ENCODE measurements at regions not wholly inside any gene's neighbourhood (a gene's known extent, or its start where the extent isn't known, plus 50 kb on each side); places are given as distances from the start of the nearest gene placed in this dataset.

GRCh38 chr10:123521556-123521955 lies 144.6 kb upstream of the GPR26 start:
- WGBS, 3 donors, result 72 to 74% (median 73%) methylated on average over 6 of the region's 6 CpGs
- Histone ChIP-seq H3K27ac (ENCODE audit: low read depth in 1 of 3, low read length in 2 of 3) (no peak overlapping the region), H3K4me1 (ENCODE audit: control insufficient read depth in 3 of 3, insufficient read depth in 2 of 3, low read depth in 1 of 3, low read length in 2 of 3) (no peaks in the 10 kb centered on the region), H3K9me3 (ENCODE audit: control insufficient read depth in 2 of 2, insufficient read depth in 1 of 2, low read depth in 1 of 2, low read length in 1 of 2) (no peaks in the 10 kb centered on the region), H3K36me3 (ENCODE audit: control insufficient read depth in 3 of 3, insufficient read depth in 2 of 3, low read depth in 1 of 3, low read length in 3 of 3) (no peaks in the 10 kb centered on the region), H3K4me3 (ENCODE audit: low read depth in 1 of 3, low read length in 3 of 3) (no peak overlapping the region), H3K27me3 (ENCODE audit: control insufficient read depth in 3 of 3, insufficient read depth in 3 of 3, low read length in 3 of 3) (no peaks in the 10 kb centered on the region)
- DNase-seq (no peak), FAIRE-seq (no peak)

GRCh38 chr10:123522702-123523312 lies 143.3 kb upstream of the GPR26 start:
- H3K27ac ChIP-seq (ENCODE audit: low read depth in 1 of 3, low read length in 2 of 3), result no peak overlapping the region
- H3K36me3 ChIP-seq (ENCODE audit: control insufficient read depth in 3 of 3, insufficient read depth in 2 of 3, low read depth in 1 of 3, low read length in 3 of 3), result no peaks in the 10 kb centered on the region
- DNase-seq, result no peak
- FAIRE-seq, result no peak
- no peaks in the 10 kb centered on the region for H3K9me3 ChIP-seq (ENCODE audit: control insufficient read depth in 2 of 2, insufficient read depth in 1 of 2, low read depth in 1 of 2, low read length in 1 of 2)
- no peaks in the 10 kb centered on the region for H3K27me3 ChIP-seq (ENCODE audit: control insufficient read depth in 3 of 3, insufficient read depth in 3 of 3, low read length in 3 of 3)
- WGBS, 3 donors, result 66 to 75% (median 68%) methylated on average over 10 of the region's 10 CpGs
- no peaks in the 10 kb centered on the region for H3K4me1 ChIP-seq (ENCODE audit: control insufficient read depth in 3 of 3, insufficient read depth in 2 of 3, low read depth in 1 of 3, low read length in 2 of 3)
- H3K4me3 ChIP-seq (ENCODE audit: low read depth in 1 of 3, low read length in 3 of 3), result no peak overlapping the region

GRCh38 chr10:123523833-123524232 lies 142.3 kb upstream of the GPR26 start:
- FAIRE-seq (no peak), DNase-seq (no peak)
- Histone ChIP-seq H3K4me3 (ENCODE audit: low read depth in 1 of 3, low read length in 3 of 3) (no peak overlapping the region), H3K36me3 (ENCODE audit: control insufficient read depth in 3 of 3, insufficient read depth in 2 of 3, low read depth in 1 of 3, low read length in 3 of 3) (no peaks in the 10 kb centered on the region), H3K27me3 (ENCODE audit: control insufficient read depth in 3 of 3, insufficient read depth in 3 of 3, low read length in 3 of 3) (no peaks in the 10 kb centered on the region), H3K9me3 (ENCODE audit: control insufficient read depth in 2 of 2, insufficient read depth in 1 of 2, low read depth in 1 of 2, low read length in 1 of 2) (no peaks in the 10 kb centered on the region), H3K4me1 (ENCODE audit: control insufficient read depth in 3 of 3, insufficient read depth in 2 of 3, low read depth in 1 of 3, low read length in 2 of 3) (no peaks in the 10 kb centered on the region), H3K27ac (ENCODE audit: low read depth in 1 of 3, low read length in 2 of 3) (no peak overlapping the region)
- WGBS, 3 donors, result 77 to 86% (median 81%) methylated on average over 3 of the region's 3 CpGs

GRCh38 chr10:123526356-123527064 lies 139.6 kb upstream of the GPR26 start:
- no peak for FAIRE-seq
- H3K36me3 ChIP-seq (ENCODE audit: control insufficient read depth in 3 of 3, insufficient read depth in 2 of 3, low read depth in 1 of 3, low read length in 3 of 3), result no peaks in the 10 kb centered on the region
- no peak for DNase-seq
- H3K9me3 ChIP-seq (ENCODE audit: control insufficient read depth in 2 of 2, insufficient read depth in 1 of 2, low read depth in 1 of 2, low read length in 1 of 2), result no peaks in the 10 kb centered on the region
- no peak overlapping the region for H3K4me3 ChIP-seq (ENCODE audit: low read depth in 1 of 3, low read length in 3 of 3)
- no peak overlapping the region for H3K27ac ChIP-seq (ENCODE audit: low read depth in 1 of 3, low read length in 2 of 3)
- no peaks in the 10 kb centered on the region for H3K4me1 ChIP-seq (ENCODE audit: control insufficient read depth in 3 of 3, insufficient read depth in 2 of 3, low read depth in 1 of 3, low read length in 2 of 3)
- H3K27me3 ChIP-seq (ENCODE audit: control insufficient read depth in 3 of 3, insufficient read depth in 3 of 3, low read length in 3 of 3), result no peaks in the 10 kb centered on the region
- 75 to 86% (median 80%) methylated on average over 7 of the region's 7 CpGs for WGBS, 3 donors

- DNase-seq (no peak), FAIRE-seq (no peak)
- Histone ChIP-seq H3K27me3 (ENCODE audit: control insufficient read depth in 3 of 3, insufficient read depth in 3 of 3, low read length in 3 of 3) (no peaks in the 10 kb centered on the region), H3K36me3 (ENCODE audit: control insufficient read depth in 3 of 3, insufficient read depth in 2 of 3, low read depth in 1 of 3, low read length in 3 of 3) (no peaks in the 10 kb centered on the region), H3K27ac (ENCODE audit: low read depth in 1 of 3, low read length in 2 of 3) (no peak overlapping the region), H3K4me1 (ENCODE audit: control insufficient read depth in 3 of 3, insufficient read depth in 2 of 3, low read depth in 1 of 3, low read length in 2 of 3) (no peaks in the 10 kb centered on the region), H3K4me3 (ENCODE audit: low read depth in 1 of 3, low read length in 3 of 3) (no peak overlapping the region), H3K9me3 (ENCODE audit: control insufficient read depth in 2 of 2, insufficient read depth in 1 of 2, low read depth in 1 of 2, low read length in 1 of 2) (no peaks in the 10 kb centered on the region)
Measured at GRCh38 chr10:123527151-123527550, 139.0 kb upstream of the GPR26 start.

DNA sequence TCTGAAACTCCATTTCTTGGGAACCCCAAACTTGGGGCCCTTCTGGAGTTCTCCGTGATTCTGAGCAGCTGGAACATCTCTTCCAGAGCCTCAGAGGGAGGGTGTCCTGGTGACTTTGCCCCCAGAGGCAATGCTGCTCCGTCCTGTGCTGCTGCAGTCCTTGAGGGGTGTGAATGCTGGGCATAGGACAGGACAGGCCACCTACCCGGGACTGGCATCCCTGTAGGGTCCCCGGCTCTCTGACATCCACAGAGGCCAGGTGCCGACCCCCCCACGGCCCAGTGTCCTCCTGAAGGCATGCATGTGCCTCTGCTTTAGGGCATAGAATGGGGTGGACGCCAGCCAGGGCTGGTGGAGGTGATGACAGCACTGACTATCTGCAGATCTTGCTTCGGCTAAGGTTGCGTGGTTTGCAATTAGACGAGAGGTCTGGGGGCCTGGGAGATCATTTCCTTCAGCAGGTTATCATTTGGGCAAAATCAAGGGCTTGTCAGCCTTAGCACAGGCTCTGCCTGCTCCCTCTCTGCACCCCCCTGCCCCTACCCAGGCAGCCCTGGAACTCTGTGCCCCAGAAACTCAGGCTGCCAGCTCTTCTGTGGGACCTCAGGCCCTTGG lies 136.9 kb upstream of the GPR26 start:
- H3K27me3 ChIP-seq (ENCODE audit: control insufficient read depth in 3 of 3, insufficient read depth in 3 of 3, low read length in 3 of 3), result no peaks in the 10 kb centered on the region
- H3K4me1 ChIP-seq (ENCODE audit: control insufficient read depth in 3 of 3, insufficient read depth in 2 of 3, low read depth in 1 of 3, low read length in 2 of 3), result no peaks in the 10 kb centered on the region
- no peaks in the 10 kb centered on the region for H3K36me3 ChIP-seq (ENCODE audit: control insufficient read depth in 3 of 3, insufficient read depth in 2 of 3, low read depth in 1 of 3, low read length in 3 of 3)
- no peak overlapping the region for H3K27ac ChIP-seq (ENCODE audit: low read depth in 1 of 3, low read length in 2 of 3)
- no peak overlapping the region for H3K4me3 ChIP-seq (ENCODE audit: low read depth in 1 of 3, low read length in 3 of 3)
- H3K9me3 ChIP-seq (ENCODE audit: control insufficient read depth in 2 of 2, insufficient read depth in 1 of 2, low read depth in 1 of 2, low read length in 1 of 2), result no peaks in the 10 kb centered on the region
- DNase-seq, result no peak
- 56 to 70% (median 67%) methylated on average over 10 of the region's 10 CpGs for WGBS, 3 donors
- no peak for FAIRE-seq

- DNase-seq, result no peak
- no peaks in the 10 kb centered on the region for H3K9me3 ChIP-seq (ENCODE audit: control insufficient read depth in 2 of 2, insufficient read depth in 1 of 2, low read depth in 1 of 2, low read length in 1 of 2)
Measured at GRCh38 chr10:123530166-123530870, 135.8 kb upstream of the GPR26 start.

DNA sequence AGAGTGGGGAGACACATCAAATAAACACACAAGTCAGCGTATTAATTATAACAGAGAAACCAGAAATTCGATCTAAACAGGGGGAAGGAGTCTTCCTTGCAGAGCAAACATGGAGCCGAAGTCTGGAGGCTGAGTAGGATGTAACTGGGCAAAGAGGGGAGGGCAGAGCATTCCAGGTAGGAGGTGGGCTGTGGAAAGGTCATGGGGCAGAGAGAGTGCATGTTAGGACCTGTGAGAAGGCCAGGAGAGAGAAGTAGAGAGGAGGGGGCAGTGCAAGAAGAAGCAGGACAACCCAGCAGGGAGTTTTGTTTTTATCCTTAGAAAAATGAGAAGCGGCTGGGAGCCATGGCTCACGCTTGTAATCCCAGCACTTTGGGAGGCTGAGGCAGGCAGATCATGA lies 130.8 kb upstream of the GPR26 start:
- peaks cover 0 to 6% (median 0%) of the 10 kb centered on the region in 3 donors for H3K27me3 ChIP-seq (ENCODE audit: control insufficient read depth in 3 of 3, insufficient read depth in 3 of 3, low read length in 3 of 3)
- WGBS, 3 donors, result 71 to 73% (median 73%) methylated on average over 5 of the region's 5 CpGs
- H3K36me3 ChIP-seq (ENCODE audit: control insufficient read depth in 3 of 3, insufficient read depth in 2 of 3, low read depth in 1 of 3, low read length in 3 of 3), result no peaks in the 10 kb centered on the region
- no peak for FAIRE-seq
- H3K4me3 ChIP-seq (ENCODE audit: low read depth in 1 of 3, low read length in 3 of 3), result no peak overlapping the region
- no peaks in the 10 kb centered on the region for H3K4me1 ChIP-seq (ENCODE audit: control insufficient read depth in 3 of 3, insufficient read depth in 2 of 3, low read depth in 1 of 3, low read length in 2 of 3)
- no peak overlapping the region for H3K27ac ChIP-seq (ENCODE audit: low read depth in 1 of 3, low read length in 2 of 3)
- no peaks in the 10 kb centered on the region for H3K9me3 ChIP-seq (ENCODE audit: control insufficient read depth in 2 of 2, insufficient read depth in 1 of 2, low read depth in 1 of 2, low read length in 1 of 2)
- DNase-seq, result no peak

More at GRCh38 chr10:123530166-123530870, 135.8 kb upstream of the GPR26 start:
- Histone ChIP-seq H3K27me3 (ENCODE audit: control insufficient read depth in 3 of 3, insufficient read depth in 3 of 3, low read length in 3 of 3) (no peaks in the 10 kb centered on the region), H3K4me3 (ENCODE audit: low read depth in 1 of 3, low read length in 3 of 3) (no peak overlapping the region), H3K4me1 (ENCODE audit: control insufficient read depth in 3 of 3, insufficient read depth in 2 of 3, low read depth in 1 of 3, low read length in 2 of 3) (no peaks in the 10 kb centered on the region), H3K36me3 (ENCODE audit: control insufficient read depth in 3 of 3, insufficient read depth in 2 of 3, low read depth in 1 of 3, low read length in 3 of 3) (no peaks in the 10 kb centered on the region), H3K27ac (ENCODE audit: low read depth in 1 of 3, low read length in 2 of 3) (no peak overlapping the region)
- 57 to 67% (median 58%) methylated on average over 9 of the region's 9 CpGs for WGBS, 3 donors
- no peak for FAIRE-seq

All from small intestine (tissue), 7 donors.